Iris pigment epithelial cell (primary cell): ENCODE measurements at regions not wholly inside any gene's neighbourhood (a gene's known extent, or its start where the extent isn't known, plus 50 kb on each side); places are given as distances from the start of the nearest gene placed in this dataset.

Experiments used
- DNase-seq: peaks from one replicate; pipeline ENCODE4 v3.0.0-alpha.2; 2011; ENCODE audit warnings: low read depth

DNA sequence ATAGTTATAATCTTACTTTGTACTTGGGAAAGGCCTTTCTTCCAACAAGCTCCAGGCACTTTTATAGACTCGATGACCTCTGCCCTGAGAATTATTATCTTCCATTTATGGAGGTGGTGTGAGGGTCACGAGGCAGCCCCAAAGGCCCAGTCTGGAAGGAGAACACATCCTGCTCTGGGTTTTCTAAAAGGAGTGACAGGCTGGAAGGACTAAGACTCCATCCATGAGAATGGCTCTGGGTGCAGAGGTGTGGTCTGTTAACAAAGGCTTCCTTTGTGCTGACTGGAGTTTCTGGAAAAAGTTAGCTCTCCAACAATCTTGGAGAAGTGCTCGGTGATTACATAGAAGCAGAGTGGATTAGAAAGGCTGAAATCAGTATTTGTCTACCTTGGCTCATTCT lies 74.7 kb upstream of the SESN3 start:
- DNase-seq, result no peak

- DNase-seq, result no peak
Measured at GRCh38 chr11:95304777-95305176, 73.8 kb upstream of the SESN3 start.

GRCh38 chr11:95302211-95302610 lies 71.2 kb upstream of the SESN3 start:
- no peak for DNase-seq

DNA sequence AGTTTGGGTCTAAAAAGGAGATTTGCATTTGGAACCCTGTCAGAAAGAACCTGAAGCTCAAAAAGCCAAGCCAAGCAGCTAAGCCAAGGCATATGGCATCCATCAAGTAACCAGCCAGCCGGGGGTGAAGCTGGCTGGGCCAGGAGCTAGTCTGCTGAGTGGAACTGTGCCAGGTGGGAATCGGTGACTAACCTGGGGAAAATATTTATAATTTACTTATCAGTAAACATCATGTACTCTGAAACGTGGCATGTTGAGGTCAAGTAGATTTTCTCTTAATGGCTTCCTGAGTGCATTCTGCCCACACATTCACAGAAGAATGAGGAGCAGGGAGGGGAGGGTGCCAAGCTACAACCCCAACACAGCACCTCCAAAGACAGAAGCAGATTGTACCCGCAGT lies 70.5 kb upstream of the SESN3 start:
- DNase-seq, result peak; percentile 14

DNA sequence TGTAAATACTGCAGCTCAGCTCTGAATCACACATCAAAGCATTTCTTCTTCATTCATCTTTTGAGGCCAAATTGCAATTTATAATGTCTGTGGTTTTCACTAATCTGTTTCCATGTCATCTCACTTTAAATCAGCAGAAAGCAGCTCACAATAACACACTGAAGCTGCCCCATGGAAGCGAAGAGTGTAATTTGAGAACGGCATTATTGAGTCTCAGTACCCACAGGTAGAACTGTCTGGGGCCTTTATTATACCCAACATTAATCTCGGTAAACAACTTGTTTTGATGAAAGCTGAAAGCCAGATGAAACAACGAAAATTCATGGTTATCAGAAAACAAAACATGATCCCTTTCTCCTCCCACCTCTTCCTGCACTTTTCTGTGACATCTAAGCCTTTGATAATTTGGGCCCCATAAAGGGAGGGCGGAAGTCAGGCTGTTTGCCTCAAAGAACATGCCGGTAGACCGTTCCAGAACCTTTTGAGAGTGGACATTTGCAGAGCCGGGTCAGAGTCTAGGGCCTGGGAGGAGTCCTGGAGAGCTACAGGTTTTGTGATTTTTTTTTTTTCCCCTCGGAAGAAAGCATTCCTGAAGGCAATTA lies 68.2 kb upstream of the SESN3 start:
- peak; percentile 19 for DNase-seq

DNA sequence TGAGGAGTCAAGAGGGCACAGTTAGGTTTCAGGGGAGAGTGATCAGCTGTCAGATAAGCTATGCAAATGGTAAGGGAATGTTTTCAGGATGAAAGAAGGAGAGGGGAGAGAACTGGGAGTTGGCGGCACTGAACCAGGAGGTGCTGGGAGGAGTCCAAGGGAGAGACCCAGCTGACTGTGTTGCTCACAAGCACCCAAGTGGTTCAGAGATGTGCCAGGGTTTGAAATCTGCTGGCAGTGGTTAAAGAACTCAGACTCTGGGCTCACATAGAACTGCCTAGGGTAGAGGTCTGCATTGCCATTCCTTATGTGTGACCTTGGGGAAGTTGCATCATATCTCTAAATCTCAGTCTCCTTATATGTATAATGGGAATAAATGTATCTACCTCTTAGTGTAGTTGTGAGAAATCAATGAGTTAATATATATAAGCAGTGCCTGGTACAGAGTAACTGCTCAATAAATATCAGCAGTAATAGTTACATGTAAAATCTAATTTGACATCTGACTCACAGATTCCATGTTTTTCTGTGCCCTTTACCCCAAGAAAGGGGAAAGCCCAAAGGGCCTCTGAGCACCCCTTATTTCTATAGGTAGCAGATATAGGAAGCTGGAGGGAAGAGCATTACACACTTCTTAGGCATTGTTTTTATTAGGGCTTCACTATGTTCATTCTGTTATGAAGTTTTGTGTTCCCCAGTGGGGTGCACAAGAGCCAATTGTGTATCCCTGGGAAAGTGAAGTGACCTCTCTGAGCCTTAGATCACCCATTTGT lies 66.9 kb upstream of the SESN3 start:
- DNase-seq, result no peak

- DNase-seq, result no peak
Measured at GRCh38 chr11:95296621-95297025, 65.6 kb upstream of the SESN3 start.

- DNase-seq, result no peak
Measured at GRCh38 chr11:95296165-95296564, 65.2 kb upstream of the SESN3 start.

GRCh38 chr11:95295382-95296149 lies 64.6 kb upstream of the SESN3 start:
- DNase-seq, result no peak

GRCh38 chr11:95294701-95295100 lies 63.7 kb upstream of the SESN3 start:
- DNase-seq, result no peak

- no peak for DNase-seq
Measured at GRCh38 chr11:95293116-95293515, 62.1 kb upstream of the SESN3 start.

DNA sequence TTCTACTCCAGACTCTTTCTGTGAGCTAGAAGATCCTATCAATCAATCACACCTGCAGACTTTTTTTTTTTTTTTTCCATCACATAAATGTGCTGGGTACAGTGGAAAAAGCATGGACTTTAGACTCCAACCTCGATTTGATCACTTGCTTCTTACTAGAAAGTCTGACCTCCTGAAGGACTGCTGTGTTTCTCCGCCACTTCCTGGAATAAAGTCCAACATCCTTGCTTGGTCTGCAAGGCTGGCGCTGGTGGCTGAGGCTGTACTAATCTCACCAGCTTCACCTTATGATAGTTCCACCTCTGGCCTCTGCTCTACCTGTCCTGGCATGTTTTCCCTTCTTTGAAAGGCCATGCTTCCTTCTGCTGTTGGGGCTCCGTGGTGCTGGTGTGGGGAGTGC lies 60.9 kb upstream of the SESN3 start:
- no peak for DNase-seq

- no peak for DNase-seq
Measured at GRCh38 chr11:95289378-95290101, 58.5 kb upstream of the SESN3 start.

DNA sequence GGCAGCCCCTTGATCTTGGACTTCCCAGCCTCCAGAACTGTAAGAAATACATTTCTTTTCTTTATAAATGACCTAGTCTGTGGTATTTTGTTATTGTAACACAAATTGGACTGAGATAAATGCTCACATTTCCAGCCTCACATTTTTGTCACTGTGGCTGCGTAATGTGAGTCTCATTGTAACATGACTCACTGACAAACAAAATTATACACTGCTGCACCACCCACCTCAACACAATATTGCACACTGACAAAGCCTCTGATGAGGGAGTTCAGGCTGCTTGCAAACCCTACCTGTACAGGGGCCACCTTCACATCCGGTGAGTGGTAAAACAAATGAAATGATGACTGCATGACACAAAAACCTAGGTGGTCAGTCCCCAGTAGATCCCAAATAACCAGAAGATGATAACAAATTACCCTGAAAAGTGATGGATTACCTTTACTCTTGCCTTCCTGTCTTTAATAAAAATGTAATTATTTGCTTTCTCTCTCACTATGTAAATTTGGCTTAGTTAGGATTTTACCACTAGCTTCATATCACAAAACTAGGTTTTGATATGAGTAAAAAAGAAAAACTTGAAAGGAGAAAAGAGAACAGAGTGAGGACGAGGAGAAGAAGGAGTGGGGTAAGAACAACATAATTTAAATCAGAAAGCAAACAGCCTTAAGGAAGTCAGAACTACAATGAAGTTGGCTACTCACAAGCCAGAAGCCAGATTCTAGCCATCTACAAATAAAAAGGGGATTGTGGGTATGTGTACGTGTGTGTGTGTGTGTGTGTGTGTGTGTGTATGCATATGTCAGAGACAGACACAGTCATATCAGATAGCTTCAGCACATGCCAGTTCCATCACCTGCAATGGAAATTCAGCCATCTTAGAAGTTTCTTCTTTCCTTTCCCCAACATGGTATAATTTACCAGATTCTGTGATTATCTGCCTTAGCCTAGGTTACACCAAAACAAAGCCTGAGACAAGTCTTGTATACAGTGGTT lies 53.4 kb upstream of the SESN3 start:
- DNase-seq, result no peak

DNA sequence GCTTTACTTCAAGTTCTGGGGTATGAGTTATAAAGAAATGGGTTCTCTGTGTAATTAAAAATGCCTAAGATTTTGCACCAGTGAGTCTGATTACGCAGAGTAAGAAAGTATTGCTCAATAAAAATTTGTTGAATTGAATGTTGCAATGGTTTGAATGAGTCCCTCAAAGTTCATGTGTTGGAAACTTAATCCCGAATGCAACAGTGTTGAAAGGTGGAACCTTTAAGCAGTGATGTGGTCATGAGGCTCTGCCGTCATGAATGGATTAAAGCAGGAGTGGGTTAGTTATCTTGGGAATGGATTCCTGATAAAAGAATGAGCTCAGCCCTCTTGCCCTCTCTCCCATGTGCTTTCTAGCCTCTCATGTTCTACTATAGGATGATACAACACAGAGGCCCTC lies 52.6 kb upstream of the SESN3 start:
- peak; percentile 36 for DNase-seq

DNA sequence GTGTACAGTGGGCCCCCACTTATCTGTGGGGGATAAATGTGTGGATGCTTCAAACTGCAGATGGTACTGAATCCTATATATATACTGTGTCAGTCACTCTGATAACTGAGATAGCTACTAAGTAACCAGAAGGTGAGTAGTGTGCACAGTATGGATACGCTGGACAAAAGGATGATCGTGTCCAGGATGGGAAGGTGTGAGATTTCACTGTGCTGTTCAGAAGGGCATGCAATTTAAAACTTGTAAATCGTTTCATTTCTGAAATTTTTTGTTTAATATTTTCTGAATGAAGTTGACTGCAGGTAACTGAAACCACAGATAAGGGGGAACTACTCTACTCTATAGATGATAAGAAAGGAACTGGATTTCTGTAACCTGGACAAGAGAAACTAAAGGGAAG lies 52.1 kb upstream of the SESN3 start:
- no peak for DNase-seq

DNA sequence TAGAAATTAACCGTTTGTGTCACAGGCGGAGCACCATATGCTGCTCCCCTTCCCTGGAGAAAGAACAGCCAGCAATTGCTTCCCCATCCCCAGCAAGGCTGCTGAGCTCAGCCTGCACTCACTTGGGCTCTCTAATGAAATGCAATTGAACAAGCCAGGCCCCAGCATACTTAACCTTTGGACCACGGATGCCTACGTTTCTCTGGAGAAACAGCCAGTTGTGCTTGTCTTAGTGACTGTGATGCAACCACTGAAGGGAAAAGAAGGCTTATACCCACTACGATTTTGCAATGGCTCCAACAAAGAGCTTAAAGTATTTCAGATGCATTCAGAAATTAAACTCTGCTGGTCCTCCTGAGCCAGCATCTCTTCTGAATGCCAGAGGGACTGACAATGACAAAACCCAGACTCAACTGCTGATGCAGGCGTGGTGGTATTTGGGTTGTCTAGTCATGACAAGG lies 51.3 kb upstream of the SESN3 start:
- peak; percentile 36 for DNase-seq
